ENCODE measurements at regions not wholly inside any gene's neighbourhood (a gene's known extent, or its start where the extent isn't known, plus 50 kb on each side); places are given as distances from the start of the nearest gene placed in this dataset.
"Not testable (repeated sequence)": the region's sequence is repeated elsewhere in the genome, so short reads cannot be mapped to it uniquely, and the experiment has no call there.

DNA sequence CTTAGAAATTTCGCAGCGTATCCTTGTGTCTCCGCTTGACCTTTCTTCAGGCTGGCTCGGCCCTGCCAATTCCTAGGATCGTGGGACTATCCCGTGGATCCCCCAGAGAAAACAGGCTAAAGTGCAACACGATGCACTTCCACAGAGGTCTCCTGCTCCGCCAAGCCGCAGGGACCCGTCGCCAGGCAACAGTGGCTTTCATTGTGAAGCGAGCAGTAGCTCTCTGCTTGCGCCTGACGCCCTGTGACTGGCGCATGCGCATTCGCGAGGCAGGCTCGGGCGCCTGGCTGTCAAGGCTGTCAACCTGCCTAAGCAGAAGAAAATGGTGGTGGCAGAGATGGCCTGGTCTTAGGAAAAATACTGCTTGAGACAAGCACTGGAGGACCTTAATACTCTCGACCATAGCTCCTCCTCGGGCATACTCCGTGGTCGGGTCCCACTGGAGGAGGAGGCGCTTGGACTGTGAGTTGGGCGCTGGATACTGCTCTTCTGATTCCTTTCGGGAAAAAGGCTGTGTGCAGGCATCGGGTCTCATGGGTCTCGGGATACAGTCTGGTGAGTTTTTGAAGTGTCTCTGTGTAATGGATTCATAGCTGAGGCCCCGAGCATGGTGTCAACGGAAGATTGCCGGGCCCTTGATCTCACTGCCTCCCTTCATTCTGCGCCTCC lies 2336.1 kb downstream of the TP53TG3F start:
- no peak for DNase-seq (ENCODE audit: extremely low spot score)
- CTCF ChIA-PET: no interaction called here

DNA sequence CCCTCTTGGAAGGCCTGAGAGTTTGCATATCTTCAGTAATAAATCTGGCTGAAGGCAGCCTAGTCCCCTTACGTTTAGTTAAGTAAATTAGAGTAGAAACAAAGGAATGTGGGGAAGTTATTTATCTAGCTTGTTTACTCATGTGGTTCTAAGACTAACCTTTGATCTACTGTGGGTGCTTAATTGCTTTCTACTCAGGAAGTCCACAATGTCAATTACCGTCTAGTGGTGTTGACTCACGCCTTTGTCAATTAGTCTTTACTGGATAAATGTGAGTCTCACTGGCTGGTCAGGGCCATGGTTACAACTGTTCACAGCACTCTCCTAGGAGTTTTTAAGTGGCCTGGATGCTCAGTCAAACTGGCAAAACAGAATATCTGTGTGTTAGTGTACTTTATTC lies 2338.4 kb downstream of the TP53TG3F start:
- CTCF ChIA-PET: no interaction called here
- POLR2A ChIA-PET: no interaction called here
- TF ChIP-seq LEF1 (IDR thresholded peaks at IDR 0.05; ENCODE audit: borderline replicate concordance) (no peak), FOXK2 (IDR thresholded peaks at IDR 0.05) (no peak), L3MBTL2 (conservative IDR thresholded peaks at IDR 0.05) (no peak), FOXA1 (IDR thresholded peaks at IDR 0.05) (no peak), SUZ12 (IDR thresholded peaks at IDR 0.05) (no peak), SP1 (IDR thresholded peaks at IDR 0.05) (no peak), BHLHE40 (IDR thresholded peaks at IDR 0.05; ENCODE audit: borderline replicate concordance) (no peak), NFRKB (IDR thresholded peaks at IDR 0.05) (no peak), TARDBP (IDR thresholded peaks at IDR 0.05) (no peak), ARNT (IDR thresholded peaks at IDR 0.05) (no peak), ZNF384 (IDR thresholded peaks at IDR 0.05) (no peak), CTBP1 (IDR thresholded peaks at IDR 0.05; ENCODE audit: borderline replicate concordance) (no peak), ELF4 (IDR thresholded peaks at IDR 0.05) (no peak), HDGF (IDR thresholded peaks at IDR 0.05; ENCODE audit: borderline replicate concordance) (no peak), FOXM1 (IDR thresholded peaks at IDR 0.05; ENCODE audit: borderline replicate concordance) (no peak)
- TF ChIP-seq, protein P1, sequence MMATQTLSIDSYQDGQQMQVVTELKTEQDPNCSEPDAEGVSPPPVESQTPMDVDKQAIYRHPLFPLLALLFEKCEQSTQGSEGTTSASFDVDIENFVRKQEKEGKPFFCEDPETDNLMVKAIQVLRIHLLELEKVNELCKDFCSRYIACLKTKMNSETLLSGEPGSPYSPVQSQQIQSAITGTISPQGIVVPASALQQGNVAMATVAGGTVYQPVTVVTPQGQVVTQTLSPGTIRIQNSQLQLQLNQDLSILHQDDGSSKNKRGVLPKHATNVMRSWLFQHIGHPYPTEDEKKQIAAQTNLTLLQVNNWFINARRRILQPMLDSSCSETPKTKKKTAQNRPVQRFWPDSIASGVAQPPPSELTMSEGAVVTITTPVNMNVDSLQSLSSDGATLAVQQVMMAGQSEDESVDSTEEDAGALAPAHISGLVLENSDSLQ (IDR thresholded peaks at IDR 0.05): no peak
- DNase-seq (ENCODE audit: extremely low spot score): no peak

More for the DNA sequence above, 2336.1 kb downstream of the TP53TG3F start:
- POLR2A ChIA-PET: no interaction called here
- TF ChIP-seq FOXA1 (IDR thresholded peaks at IDR 0.05): no peak
- no peak for TF ChIP-seq SP1 (IDR thresholded peaks at IDR 0.05)
- TF ChIP-seq ARNT (IDR thresholded peaks at IDR 0.05): no peak
- no peak for TF ChIP-seq TARDBP (IDR thresholded peaks at IDR 0.05)
- no peak for TF ChIP-seq ELF4 (IDR thresholded peaks at IDR 0.05)
- TF ChIP-seq SUZ12 (IDR thresholded peaks at IDR 0.05): no peak
- TF ChIP-seq, protein P1 (IDR thresholded peaks at IDR 0.05): no peak
- TF ChIP-seq LEF1 (IDR thresholded peaks at IDR 0.05; ENCODE audit: borderline replicate concordance): no peak
- no peak for TF ChIP-seq CTBP1 (IDR thresholded peaks at IDR 0.05; ENCODE audit: borderline replicate concordance)
- no peak for TF ChIP-seq HDGF (IDR thresholded peaks at IDR 0.05; ENCODE audit: borderline replicate concordance)
- TF ChIP-seq FOXM1 (IDR thresholded peaks at IDR 0.05; ENCODE audit: borderline replicate concordance): no peak
- no peak for TF ChIP-seq ZNF384 (IDR thresholded peaks at IDR 0.05)
- TF ChIP-seq L3MBTL2 (conservative IDR thresholded peaks at IDR 0.05): no peak

DNA sequence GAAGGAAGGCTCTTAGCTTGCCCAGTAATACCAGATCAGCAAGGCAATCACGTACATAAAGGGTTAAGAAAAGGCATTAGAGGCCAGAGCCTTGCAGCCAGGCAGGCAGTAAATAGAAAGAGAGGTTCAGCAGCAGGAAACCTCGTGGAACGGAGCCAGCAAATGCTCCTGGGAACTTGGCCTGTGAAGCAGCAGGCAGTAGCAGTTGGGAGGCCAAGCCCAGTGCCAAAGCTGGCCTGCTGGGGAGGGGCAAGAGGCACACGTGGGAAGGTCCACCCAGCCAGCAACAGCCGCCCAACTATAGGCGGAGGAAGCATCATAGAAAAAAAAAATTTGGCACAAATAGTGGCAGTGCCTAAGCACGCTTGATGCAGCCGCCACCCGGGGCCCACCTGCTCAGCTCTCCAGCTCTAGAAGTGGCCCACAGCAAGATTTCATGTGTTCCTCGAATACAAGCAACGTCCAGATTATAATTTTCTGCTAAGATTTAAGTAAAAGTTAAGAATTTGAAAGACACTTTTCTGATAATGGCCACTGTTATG lies 2339.5 kb downstream of the TP53TG3F start:
- ChIA-PET POLR2A (no interaction called here), CTCF (no interaction called here)
- no peak for DNase-seq (ENCODE audit: extremely low spot score)
- TF ChIP-seq TARDBP (IDR thresholded peaks at IDR 0.05) (no peak), BHLHE40 (IDR thresholded peaks at IDR 0.05; ENCODE audit: borderline replicate concordance) (no peak), LEF1 (IDR thresholded peaks at IDR 0.05; ENCODE audit: borderline replicate concordance) (no peak), SP1 (IDR thresholded peaks at IDR 0.05) (no peak), HDGF (IDR thresholded peaks at IDR 0.05; ENCODE audit: borderline replicate concordance) (no peak)

DNA sequence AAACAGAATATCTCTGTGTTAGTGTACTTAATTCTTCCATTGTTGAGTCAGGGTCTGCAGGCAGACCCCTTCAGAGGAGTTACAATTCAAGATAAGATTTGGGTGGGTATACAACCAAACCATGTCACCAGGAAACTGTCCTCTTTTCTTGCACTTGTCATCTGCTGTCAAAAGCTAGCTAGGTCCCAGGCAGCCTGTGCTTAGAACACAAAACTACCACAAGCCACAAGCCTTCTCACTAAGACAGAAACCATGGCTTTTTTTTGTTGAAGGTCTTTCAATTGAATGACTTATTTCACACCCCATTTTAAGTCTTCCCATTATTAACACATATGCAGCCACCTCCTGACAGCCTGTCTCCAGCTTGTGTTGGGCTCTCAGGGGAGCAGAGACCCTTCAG lies 2345.1 kb downstream of the TP53TG3F start:
- DNase-seq (ENCODE audit: extremely low spot score); CTCF ChIA-PET; POLR2A ChIA-PET: not testable (repeated sequence)

DNA sequence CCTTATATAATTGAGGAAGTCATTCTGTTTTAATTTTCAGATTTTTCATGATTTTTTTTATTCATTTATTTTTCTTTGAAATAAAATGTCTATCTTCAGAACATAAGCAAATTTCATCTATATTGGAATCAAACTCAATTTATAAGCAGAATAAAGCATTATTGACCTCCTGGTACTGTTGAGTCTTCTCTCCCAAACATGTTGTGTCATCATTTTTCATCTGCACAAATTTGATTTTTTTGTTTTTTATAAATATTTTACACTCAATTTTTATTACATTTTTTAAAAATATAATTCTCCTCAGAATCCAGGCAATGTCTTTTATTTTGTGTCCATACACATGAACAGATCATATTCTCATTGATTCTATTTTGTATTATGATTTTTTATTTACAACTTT lies 2363.9 kb downstream of the TP53TG3F start:
- TF ChIP-seq SP1 (IDR thresholded peaks at IDR 0.05) (no peak), FOXM1 (IDR thresholded peaks at IDR 0.05; ENCODE audit: borderline replicate concordance) (no peak), L3MBTL2 (conservative IDR thresholded peaks at IDR 0.05) (no peak), TARDBP (IDR thresholded peaks at IDR 0.05) (no peak), CTBP1 (IDR thresholded peaks at IDR 0.05; ENCODE audit: borderline replicate concordance) (no peak), NFRKB (IDR thresholded peaks at IDR 0.05) (no peak), ARNT (IDR thresholded peaks at IDR 0.05) (no peak), BHLHE40 (IDR thresholded peaks at IDR 0.05; ENCODE audit: borderline replicate concordance) (no peak), ELF4 (IDR thresholded peaks at IDR 0.05) (no peak), FOXK2 (IDR thresholded peaks at IDR 0.05) (no peak), HDGF (IDR thresholded peaks at IDR 0.05; ENCODE audit: borderline replicate concordance) (no peak), LEF1 (IDR thresholded peaks at IDR 0.05; ENCODE audit: borderline replicate concordance) (no peak), FOXA1 (IDR thresholded peaks at IDR 0.05) (no peak), ZNF384 (IDR thresholded peaks at IDR 0.05) (no peak), SUZ12 (IDR thresholded peaks at IDR 0.05) (no peak)
- TF ChIP-seq, protein P1 (IDR thresholded peaks at IDR 0.05): no peak

DNA sequence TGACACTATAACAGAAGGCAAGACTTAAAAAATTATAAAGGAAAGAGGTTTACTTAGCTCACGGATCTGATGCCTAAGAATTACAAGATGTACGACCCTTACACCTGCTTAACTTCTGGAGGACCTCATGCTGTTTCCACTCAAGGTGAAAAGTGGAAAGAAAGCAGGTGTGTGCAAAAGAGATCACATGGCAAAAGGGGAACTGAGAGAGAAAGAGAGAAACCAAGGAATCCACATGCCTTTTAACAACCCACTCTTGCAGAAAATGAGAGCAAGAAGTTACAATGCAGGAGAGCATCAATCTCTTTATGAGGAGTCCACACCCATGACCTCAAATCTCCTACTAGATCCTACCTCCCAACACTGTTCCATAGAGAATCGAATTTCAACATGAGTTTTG lies 2382.2 kb downstream of the TP53TG3F start:
- POLR2A ChIA-PET: no interaction called here
- CTCF ChIA-PET: no interaction called here
- DNase-seq (ENCODE audit: extremely low spot score): no peak
- TF ChIP-seq ZNF384 (IDR thresholded peaks at IDR 0.05) (no peak), ARNT (IDR thresholded peaks at IDR 0.05) (no peak), TARDBP (IDR thresholded peaks at IDR 0.05) (no peak), LEF1 (IDR thresholded peaks at IDR 0.05; ENCODE audit: borderline replicate concordance) (no peak), CTBP1 (IDR thresholded peaks at IDR 0.05; ENCODE audit: borderline replicate concordance) (no peak), BHLHE40 (IDR thresholded peaks at IDR 0.05; ENCODE audit: borderline replicate concordance) (no peak), FOXK2 (IDR thresholded peaks at IDR 0.05) (no peak), ELF4 (IDR thresholded peaks at IDR 0.05) (no peak), NFRKB (IDR thresholded peaks at IDR 0.05) (no peak), HDGF (IDR thresholded peaks at IDR 0.05; ENCODE audit: borderline replicate concordance) (no peak), SP1 (IDR thresholded peaks at IDR 0.05) (no peak), FOXM1 (IDR thresholded peaks at IDR 0.05; ENCODE audit: borderline replicate concordance) (no peak), SUZ12 (IDR thresholded peaks at IDR 0.05) (no peak), FOXA1 (IDR thresholded peaks at IDR 0.05) (no peak), L3MBTL2 (conservative IDR thresholded peaks at IDR 0.05) (no peak)
- TF ChIP-seq, protein P1 (IDR thresholded peaks at IDR 0.05): no peak

More for the DNA sequence above, 2363.9 kb downstream of the TP53TG3F start:
- no peak for DNase-seq (ENCODE audit: extremely low spot score)
- ChIA-PET POLR2A (no interaction called here), CTCF (no interaction called here)

Measured in HEK293T (cell line).